Kidney (tissue), 13 donors: ENCODE measurements at regions not wholly inside any gene's neighbourhood (a gene's known extent, or its start where the extent isn't known, plus 50 kb on each side); places are given as distances from the start of the nearest gene placed in this dataset.

ENCODE experiments used
- DNase-seq, 5 donors: peaks; one replicate each; pipeline ENCODE4 v3.0.0-alpha.2; 2013 to 2020
- FAIRE-seq: peaks from 2 replicates; lab custom pipeline; 2012; peaks lifted over from hg19 to GRCh38; lab: Jason Lieb, UNC
- H3K27ac ChIP-seq, 2 donors: one replicate each; pipeline ENCODE4 v1.7.0; 2013; ENCODE audit warnings: low read depth in 2 of 2, low read length in 2 of 2, inconsistent platforms in 1 of 2
- H3K27me3 ChIP-seq: one replicate; pipeline ENCODE4 v1.7.1; 2013; ENCODE audit warnings: low read length, inconsistent platforms; ENCODE audit not compliant: control insufficient read depth, insufficient read depth
- H3K36me3 ChIP-seq, 3 donors: one replicate each; pipeline versions ENCODE4 v1.7.0 to v1.7.1; 2013; ENCODE audit warnings: low read length in 3 of 3, control low read depth in 1 of 3, inconsistent platforms in 1 of 3; ENCODE audit not compliant: insufficient read depth in 3 of 3, control insufficient read depth in 2 of 3
- H3K4me1 ChIP-seq, 3 donors: one replicate each; pipeline versions ENCODE4 v1.7.0 to v1.7.1; 2013; ENCODE audit warnings: low read length in 3 of 3, inconsistent platforms in 1 of 3, low read depth in 1 of 3; ENCODE audit not compliant: control insufficient read depth in 2 of 3, insufficient read depth in 2 of 3
- H3K4me3 ChIP-seq, 3 donors: one replicate each; pipeline versions ENCODE4 v1.7.0 to v1.8.1; 2013; ENCODE audit warnings: low read length in 3 of 3, control low read depth in 1 of 3, inconsistent platforms in 1 of 3
- H3K9ac ChIP-seq, 3 donors: one replicate each; pipeline versions ENCODE4 v1.7.0 to v1.7.1; 2013; ENCODE audit warnings: low read length in 3 of 3, control low read depth in 1 of 3, inconsistent platforms in 1 of 3
- H3K9me3 ChIP-seq, 3 donors: one replicate each; pipeline versions ENCODE4 v1.7.0 to v1.7.1; 2013; ENCODE audit warnings: low read length in 3 of 3, control low read depth in 1 of 3, inconsistent platforms in 1 of 3; ENCODE audit not compliant: control insufficient read depth in 2 of 3, insufficient read depth in 1 of 3
- CTCF ChIP-seq: IDR thresholded peaks from 3 replicates; pipeline ENCODE4 v1.5.1; 2012; ENCODE audit warnings: mild to moderate bottlenecking, moderate library complexity, borderline replicate concordance; ENCODE audit not compliant: insufficient read depth; ENCODE audit errors: extremely low read depth
- intact Hi-C: fragments of 100-400 bp; cut with DNase I; formaldehyde crosslinking; loops from one replicate; pipeline ENCODE4 v1.11.1; 2022
- donor health status: control.
- donor health status: control.
- donor health status: control.
- donor health status: control.
- donor health status: control.
- donor health status: DM: yes; HTN: yes; CAD: no.
- donor health status: Normal renal cell carcinoma (clear cell type).

DNA sequence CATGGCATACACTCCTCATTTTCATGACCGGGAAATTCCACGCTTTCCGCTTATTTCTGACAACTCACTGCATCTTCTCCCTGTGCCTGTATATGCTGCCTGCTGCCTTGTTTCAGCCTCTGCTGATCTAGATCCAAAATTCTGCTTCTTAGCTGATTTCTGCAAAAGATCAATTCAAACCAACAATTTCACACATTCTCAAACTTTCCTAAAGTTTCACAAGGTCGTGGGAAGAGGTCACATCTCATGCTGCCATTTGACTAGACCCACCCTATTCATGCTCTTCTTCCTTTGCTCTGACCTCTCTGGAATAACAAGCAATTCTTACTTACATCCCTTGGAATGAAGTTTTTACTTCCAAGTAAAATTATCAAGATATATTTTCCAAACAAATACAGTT is 84.5 kb downstream of the TMEM167A start:
- Histone ChIP-seq H3K27me3 (no peaks in the 10 kb centered on the region), H3K4me3 (no peak overlapping the region), H3K9ac (no peak overlapping the region), H3K9me3 (no peaks in the 10 kb centered on the region), H3K27ac (no peak overlapping the region), H3K36me3 (no peaks in the 10 kb centered on the region), H3K4me1 (no peaks in the 10 kb centered on the region)
- intact Hi-C loops: no loop called here
- DNase-seq (no peak), FAIRE-seq (no peak)
- TF ChIP-seq CTCF: no peak

DNA sequence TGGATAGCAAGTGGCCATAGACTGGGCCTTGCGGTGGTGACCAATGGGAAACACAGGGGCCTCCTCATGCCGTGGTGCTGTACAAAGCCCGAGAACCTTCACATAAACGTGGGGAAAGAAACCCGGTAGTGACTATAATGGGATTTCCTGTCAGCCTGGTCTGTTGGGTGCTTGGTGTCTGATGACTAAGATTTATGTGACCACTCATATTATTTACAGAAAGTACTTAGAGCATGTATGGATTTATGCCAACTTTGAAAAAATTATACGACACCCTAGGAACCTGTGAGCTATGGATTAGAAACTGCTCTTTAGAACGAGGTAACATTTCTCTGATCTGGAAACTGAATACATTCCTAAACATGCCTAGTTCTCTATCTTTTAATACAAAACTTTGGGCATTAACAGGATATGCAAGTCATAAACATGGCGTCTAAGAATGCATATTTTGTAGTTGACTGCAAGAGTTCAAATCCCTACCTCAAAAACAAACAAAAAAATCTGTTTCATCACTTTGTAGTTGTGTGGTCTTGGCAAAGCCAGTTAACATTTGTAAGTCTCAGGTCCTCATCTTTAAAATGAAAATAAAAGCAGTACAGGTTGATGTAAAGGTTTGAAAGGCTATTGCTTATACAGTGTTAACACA is 85.4 kb downstream of the TMEM167A start:
- Histone ChIP-seq H3K36me3 (no peaks in the 10 kb centered on the region), H3K9ac (no peak overlapping the region), H3K4me1 (no peaks in the 10 kb centered on the region), H3K27me3 (no peaks in the 10 kb centered on the region), H3K27ac (no peak overlapping the region), H3K9me3 (no peaks in the 10 kb centered on the region), H3K4me3 (no peak overlapping the region)
- TF ChIP-seq CTCF: no peak
- FAIRE-seq (no peak), DNase-seq (no peak)
- intact Hi-C loops: no loop called here

- Histone ChIP-seq H3K4me3 (no peak overlapping the region), H3K27ac (no peak overlapping the region), H3K36me3 (no peaks in the 10 kb centered on the region), H3K9me3 (no peaks in the 10 kb centered on the region), H3K9ac (no peak overlapping the region), H3K27me3 (no peaks in the 10 kb centered on the region), H3K4me1 (no peaks in the 10 kb centered on the region)
- TF ChIP-seq CTCF: no peak
- intact Hi-C loops: no loop called here
- FAIRE-seq: no peak
- DNase-seq: no peak
These were observed 86.1 kb downstream of the TMEM167A start for GRCh38 chr5:82991059-82991458.

GRCh38 chr5:82987188-82987587 is 90.0 kb downstream of the TMEM167A start:
- no peak for TF ChIP-seq CTCF
- no peak for DNase-seq
- no peak for FAIRE-seq
- Histone ChIP-seq H3K27ac (no peak overlapping the region), H3K27me3 (no peaks in the 10 kb centered on the region), H3K9ac (no peak overlapping the region), H3K9me3 (no peaks in the 10 kb centered on the region), H3K4me1 (peaks cover 0 to 7% (median 0%) of the 10 kb centered on the region in 3 donors), H3K36me3 (no peaks in the 10 kb centered on the region), H3K4me3 (no peak overlapping the region)
- intact Hi-C loops: no loop called here
